Posterior cingulate gyrus (tissue), 11 donors: ENCODE measurements at regions not wholly inside any gene's neighbourhood (a gene's known extent, or its start where the extent isn't known, plus 50 kb on each side); places are given as distances from the start of the nearest gene placed in this dataset.

ENCODE experiments used
- DNase-seq, 10 donors: peaks; one replicate each; pipeline versions ENCODE4 v3.0.0 to v3.0.0-alpha.2; 2020 to 2021; ENCODE audit warnings: mixed read lengths in 3 of 10
- intact Hi-C: fragments of 100-400 bp; cut with DNase I; formaldehyde crosslinking; loops from one replicate; pipeline ENCODE4 v1.15.1; 2023

DNA sequence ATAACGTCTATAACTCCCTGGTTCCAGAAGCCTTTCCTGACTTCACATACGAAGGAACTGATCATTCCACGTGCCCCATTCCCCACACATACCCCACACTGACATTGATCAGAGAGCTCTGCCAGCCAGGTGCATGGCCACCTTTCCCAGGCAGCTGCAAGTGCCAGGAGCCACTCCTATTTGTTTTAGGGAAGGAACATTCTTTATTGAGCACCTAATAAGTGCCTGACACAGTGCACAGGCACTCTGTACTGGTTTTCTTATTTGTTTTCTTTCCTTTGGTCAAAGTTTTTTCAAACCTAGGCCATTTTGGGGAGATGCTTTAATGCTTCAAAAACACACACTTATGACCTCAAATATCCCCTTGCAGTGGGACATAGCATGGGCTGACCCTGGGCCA, 50.0 kb downstream of the PITPNM2 start:
- intact Hi-C loops = no loop called here
- DNase-seq = peak in 1 of 10 donors; percentile 29

DNA sequence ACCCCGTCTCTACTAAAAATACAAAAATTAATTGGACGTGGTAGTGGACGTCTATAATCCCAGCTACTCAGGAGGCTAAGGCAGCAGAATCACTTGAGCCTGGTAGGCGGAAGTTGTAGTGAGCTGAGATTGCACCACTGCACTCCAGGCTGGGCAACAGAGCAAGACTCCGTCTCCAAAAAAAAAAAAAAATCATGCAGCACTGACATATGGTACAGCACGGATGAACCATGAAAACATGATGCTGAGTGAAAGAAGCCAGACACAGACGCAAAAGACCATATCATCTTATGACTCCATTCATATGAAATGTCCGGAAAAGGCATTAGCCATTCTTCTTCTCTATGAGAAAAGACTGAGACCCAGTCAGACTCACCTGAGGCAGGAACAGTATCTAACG, 50.4 kb downstream of the PITPNM2 start:
- peak in 1 of 10 donors; percentile 9 for DNase-seq
- intact Hi-C loops = no loop called here

- intact Hi-C loops = no loop called here
- peak in 1 of 10 donors; percentile 35 for DNase-seq
These were observed 51.2 kb downstream of the PITPNM2 start for GRCh38 chr12:123099560-123100192.

DNA sequence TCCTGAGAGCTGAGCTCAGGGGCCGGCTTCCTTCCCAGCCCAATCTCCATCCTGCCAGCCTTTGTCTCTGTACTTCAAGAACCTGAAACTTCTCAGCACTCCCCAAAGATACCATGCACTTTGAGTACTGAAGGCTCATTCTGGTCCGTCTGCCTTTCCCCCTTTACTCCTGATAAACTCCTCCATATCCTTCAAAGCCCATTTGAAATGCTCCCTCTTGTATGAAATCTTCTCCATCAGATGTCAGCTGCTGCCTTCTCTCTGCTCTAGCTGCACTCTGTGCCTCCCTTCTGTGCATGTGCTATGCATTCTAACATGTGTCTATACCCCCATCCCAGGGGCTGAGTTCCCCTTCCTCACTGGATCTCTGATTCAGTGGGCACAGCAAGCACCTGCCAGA, 52.1 kb downstream of the PITPNM2 start:
- DNase-seq = no peak
- intact Hi-C loops = no loop called here

GRCh38 chr12:123097561-123098084, 53.3 kb downstream of the PITPNM2 start:
- intact Hi-C loops = no loop called here
- DNase-seq = peak in 5 of 10 donors; percentile 56 to 94 (median 87)

GRCh38 chr12:123096741-123097140, 54.1 kb downstream of the PITPNM2 start:
- DNase-seq = peak in 1 of 10 donors; percentile 45
- intact Hi-C loops = no loop called here

GRCh38 chr12:123096182-123096581, 54.7 kb downstream of the PITPNM2 start:
- intact Hi-C loops = no loop called here
- DNase-seq = no peak

GRCh38 chr12:123095078-123095881, 55.6 kb downstream of the PITPNM2 start:
- DNase-seq = peak in 1 of 10 donors; percentile 88
- intact Hi-C loops = no loop called here

- intact Hi-C loops = no loop called here
- DNase-seq = no peak
These were observed 56.4 kb downstream of the PITPNM2 start for GRCh38 chr12:123094349-123095077.

GRCh38 chr12:123092866-123093265, 58.0 kb downstream of the PITPNM2 start:
- intact Hi-C loops = no loop called here
- no peak for DNase-seq

- DNase-seq = no peak
- intact Hi-C loops = no loop called here
These were observed 59.4 kb downstream of the PITPNM2 start for GRCh38 chr12:123091230-123092150.

- no peak for DNase-seq
- intact Hi-C loops = no loop called here
These were observed 61.1 kb downstream of the PITPNM2 start for GRCh38 chr12:123089631-123090353.

GRCh38 chr12:123089140-123089539, 61.8 kb downstream of the PITPNM2 start:
- DNase-seq = no peak
- intact Hi-C loops = no loop called here

GRCh38 chr12:123085730-123086487, 65.0 kb downstream of the PITPNM2 start:
- intact Hi-C loops = no loop called here
- no peak for DNase-seq

- intact Hi-C loops = no loop called here
- no peak for DNase-seq
These were observed 65.8 kb downstream of the PITPNM2 start for GRCh38 chr12:123085066-123085465.

DNA sequence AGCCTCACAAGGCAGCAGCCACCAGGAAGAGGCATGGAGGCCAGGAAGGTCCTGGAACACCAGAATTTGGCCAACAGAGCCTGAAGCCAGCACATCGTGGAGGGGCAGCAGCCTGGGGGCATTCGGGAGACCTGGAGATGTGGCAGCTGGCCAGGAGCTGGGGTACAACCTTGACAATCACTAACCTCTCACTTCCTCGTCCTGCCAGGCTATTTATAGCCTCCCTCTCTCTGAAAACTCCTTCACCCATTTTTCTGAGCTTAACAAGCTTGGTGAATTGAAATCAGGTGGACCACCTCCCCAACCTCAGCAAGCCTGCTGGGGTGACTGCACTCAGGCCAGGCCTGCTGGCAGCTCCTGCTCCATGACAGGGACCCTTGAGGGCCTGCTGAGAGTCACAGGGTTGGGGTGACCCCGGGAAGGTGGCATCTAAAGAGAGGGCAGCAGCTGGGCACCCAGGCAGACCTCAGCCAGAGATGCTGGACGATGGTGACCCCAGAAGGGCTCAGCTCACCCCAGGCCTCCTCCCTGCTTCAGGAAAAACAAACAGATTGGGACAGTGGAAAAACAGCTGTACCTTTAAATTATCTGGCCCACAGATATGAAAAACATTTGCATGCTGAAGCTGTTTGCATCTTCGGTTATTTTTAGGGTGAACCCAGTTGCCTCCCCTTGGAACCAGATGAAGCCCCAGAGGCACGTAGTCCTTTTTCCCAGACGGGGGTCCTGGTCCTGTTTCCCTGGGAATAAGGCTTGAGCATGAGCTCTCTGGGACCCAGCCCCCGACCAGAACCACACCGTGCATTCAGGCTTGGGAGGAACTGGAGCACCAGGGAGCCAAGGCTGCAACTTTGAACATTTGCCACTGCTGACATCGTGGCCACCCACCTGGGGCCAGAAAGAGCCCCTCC, 67.0 kb downstream of the PITPNM2 start:
- no peak for DNase-seq
- intact Hi-C loops = no loop called here

DNA sequence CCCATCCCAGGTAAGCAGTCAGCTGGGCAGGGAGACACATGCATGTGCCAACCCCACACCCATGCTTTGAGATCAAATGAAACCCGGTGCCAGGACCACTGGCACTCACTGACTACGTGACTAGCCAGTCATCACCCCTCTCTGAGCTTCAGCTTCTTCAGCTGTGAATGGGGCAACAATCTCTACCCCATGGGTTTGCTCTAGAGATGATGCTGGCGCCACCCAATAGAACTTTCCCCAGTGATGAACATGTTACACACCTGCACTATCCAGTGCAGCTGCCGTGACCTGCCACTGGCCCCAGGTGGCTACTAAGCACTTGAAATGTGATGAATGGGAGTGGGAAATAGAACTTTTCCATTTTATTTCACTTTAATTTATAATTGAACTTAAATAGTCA, 70.3 kb downstream of the PITPNM2 start:
- no peak for DNase-seq
- intact Hi-C loops = no loop called here
